Activated naive CD4-positive, alpha-beta T cell treated with anti-CD3 and anti-CD28 coated beads, Interleukin-2, amount 50 U/mL, for 24 hours (primary cell): ENCODE measurements at regions not wholly inside any gene's neighbourhood (a gene's known extent, or its start where the extent isn't known, plus 50 kb on each side); places are given as distances from the start of the nearest gene placed in this dataset.

ENCODE experiments used
- H3K27ac Mint-ChIP-seq: one replicate; pipeline ENCODE4 v1.8.0; 2021; ENCODE audit warnings: mild to moderate bottlenecking, mixed read lengths
- H3K27me3 Mint-ChIP-seq: one replicate; pipeline ENCODE4 v1.8.0; 2021; ENCODE audit warnings: mixed read lengths
- H3K36me3 Mint-ChIP-seq: one replicate; pipeline ENCODE4 v1.8.0; 2021; ENCODE audit warnings: mixed read lengths
- H3K4me1 Mint-ChIP-seq: one replicate; pipeline ENCODE4 v1.8.0; 2021; ENCODE audit warnings: mixed read lengths
- H3K4me3 Mint-ChIP-seq: one replicate; pipeline ENCODE4 v1.8.0; 2021; ENCODE audit warnings: mild to moderate bottlenecking, mixed read lengths
- H3K9me3 Mint-ChIP-seq: one replicate; pipeline ENCODE4 v1.8.0; 2021; ENCODE audit warnings: mixed read lengths

DNA sequence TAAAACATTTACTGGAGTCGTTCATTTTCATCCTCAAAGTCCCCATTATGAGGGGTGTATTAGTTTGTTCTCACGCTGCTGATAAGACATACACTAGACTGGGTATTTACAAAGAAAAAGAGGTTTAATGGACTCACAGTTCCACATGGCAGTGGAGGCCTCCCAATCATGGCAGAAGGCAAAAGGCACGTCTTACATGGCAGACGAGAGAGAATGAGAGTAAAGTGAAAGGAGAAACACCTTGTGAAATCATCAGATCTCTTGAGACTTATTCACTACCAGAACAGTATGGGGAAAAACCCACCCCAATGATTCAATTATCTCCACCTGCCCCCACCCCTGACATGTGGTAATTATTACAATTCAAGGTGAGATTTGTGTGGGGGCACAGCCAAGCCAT, 830.4 kb upstream of the RGS18 start:
- no peak overlapping the region for H3K27ac Mint-ChIP-seq
- no peaks in the 10 kb centered on the region for H3K36me3 Mint-ChIP-seq
- H3K27me3 Mint-ChIP-seq: no peaks in the 10 kb centered on the region
- H3K4me1 Mint-ChIP-seq: no peaks in the 10 kb centered on the region
- no peak overlapping the region for H3K4me3 Mint-ChIP-seq
- peaks cover 10% of the 10 kb centered on the region for H3K9me3 Mint-ChIP-seq

DNA sequence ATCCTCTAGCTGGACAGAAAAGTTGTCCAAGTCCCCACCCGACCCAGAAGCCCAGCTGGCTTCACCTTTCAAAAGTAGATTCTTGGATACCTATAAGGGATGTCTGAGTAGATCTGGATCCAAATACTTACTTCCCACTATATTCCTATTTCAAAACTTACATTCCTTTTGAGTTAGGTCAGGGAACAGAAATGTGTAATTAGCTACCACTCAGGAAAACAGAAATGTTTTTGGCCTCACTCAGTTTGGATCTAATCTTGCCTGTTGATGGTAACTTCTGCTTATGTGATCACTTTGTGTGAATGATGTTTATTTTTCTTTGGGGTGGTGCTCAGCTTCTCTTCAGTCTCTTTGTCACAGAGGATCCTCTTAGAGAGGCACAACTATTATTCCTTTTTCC, 814.4 kb upstream of the RGS18 start:
- Mint-ChIP-seq H3K4me1 (no peaks in the 10 kb centered on the region), H3K36me3 (no peaks in the 10 kb centered on the region), H3K9me3 (peaks cover 8% of the 10 kb centered on the region), H3K4me3 (no peak overlapping the region), H3K27me3 (no peaks in the 10 kb centered on the region), H3K27ac (no peak overlapping the region)

DNA sequence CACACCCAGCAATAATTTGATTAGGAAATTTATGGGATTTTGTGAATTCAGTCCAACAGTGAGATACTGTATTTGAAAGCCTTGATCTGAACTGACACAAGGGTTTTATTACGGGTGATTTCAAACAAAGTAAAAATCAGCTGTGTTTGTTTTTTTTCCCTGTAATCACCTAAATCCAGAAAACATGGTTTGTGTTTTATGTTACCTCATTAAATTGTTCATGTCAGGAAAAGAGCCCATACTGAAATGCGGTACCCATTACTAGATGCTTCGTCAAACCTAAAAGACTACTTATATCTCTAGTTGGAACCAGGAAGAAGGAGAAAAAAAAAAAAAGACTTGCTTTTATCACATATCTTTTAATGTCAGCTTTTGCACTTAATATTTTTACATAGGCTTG, 811.9 kb upstream of the RGS18 start:
- Mint-ChIP-seq H3K4me1 (no peaks in the 10 kb centered on the region), H3K27ac (no peak overlapping the region), H3K36me3 (no peaks in the 10 kb centered on the region), H3K4me3 (no peak overlapping the region), H3K9me3 (peaks cover 8% of the 10 kb centered on the region), H3K27me3 (no peaks in the 10 kb centered on the region)

GRCh38 chr1:191348328-191348727, 809.9 kb upstream of the RGS18 start:
- Mint-ChIP-seq H3K4me1 (no peaks in the 10 kb centered on the region), H3K27ac (no peak overlapping the region), H3K27me3 (no peaks in the 10 kb centered on the region), H3K36me3 (no peaks in the 10 kb centered on the region), H3K9me3 (peaks cover 8% of the 10 kb centered on the region), H3K4me3 (no peak overlapping the region)

DNA sequence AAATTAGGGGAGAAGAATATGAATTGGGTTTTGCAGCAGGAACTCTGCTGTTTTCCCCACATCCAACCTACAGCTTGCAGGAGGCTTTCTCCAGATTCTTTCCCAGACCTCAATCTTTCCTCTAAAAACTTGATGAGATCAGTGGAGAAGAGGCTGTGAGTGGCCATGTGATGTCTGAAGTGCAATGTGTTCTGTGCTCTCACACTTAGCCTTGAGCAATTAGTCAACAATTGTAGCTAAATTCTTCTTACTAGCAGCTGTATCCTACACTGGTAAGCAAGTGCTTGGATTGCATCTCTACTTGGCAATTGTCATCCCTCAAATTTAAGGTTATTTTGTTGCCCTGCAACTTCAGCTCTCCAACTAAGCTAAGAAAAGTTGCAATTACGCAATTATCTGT, 807.3 kb upstream of the RGS18 start:
- Mint-ChIP-seq H3K9me3 (peaks cover 16% of the 10 kb centered on the region), H3K4me1 (no peaks in the 10 kb centered on the region), H3K27ac (no peak overlapping the region), H3K4me3 (no peak overlapping the region), H3K36me3 (no peaks in the 10 kb centered on the region), H3K27me3 (no peaks in the 10 kb centered on the region)

GRCh38 chr1:191358724-191359123, 799.5 kb upstream of the RGS18 start:
- Mint-ChIP-seq H3K4me3 (no peak overlapping the region), H3K27me3 (no peaks in the 10 kb centered on the region), H3K9me3 (peaks cover 14% of the 10 kb centered on the region), H3K27ac (no peak overlapping the region), H3K4me1 (no peaks in the 10 kb centered on the region), H3K36me3 (no peaks in the 10 kb centered on the region)

DNA sequence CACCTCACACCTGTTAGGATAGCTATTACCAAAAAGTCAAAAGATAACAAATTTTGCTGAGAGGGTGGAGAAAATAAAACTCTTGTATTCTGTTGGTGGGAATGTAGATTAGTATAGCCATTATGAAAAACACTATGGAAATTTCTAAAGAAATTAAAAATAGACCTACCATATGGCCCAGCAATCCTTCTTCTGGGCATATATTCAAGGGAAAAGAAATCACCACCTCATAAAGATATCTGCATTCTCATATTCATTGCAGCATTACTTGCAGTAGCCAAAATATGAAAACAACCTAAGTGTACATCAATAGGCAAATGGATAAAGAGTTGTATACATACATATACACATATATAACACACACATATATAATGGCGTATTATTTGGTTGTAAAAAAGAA, 791.6 kb upstream of the RGS18 start:
- H3K9me3 Mint-ChIP-seq: peaks cover 20% of the 10 kb centered on the region
- H3K4me3 Mint-ChIP-seq: no peak overlapping the region
- H3K36me3 Mint-ChIP-seq: no peaks in the 10 kb centered on the region
- H3K4me1 Mint-ChIP-seq: no peaks in the 10 kb centered on the region
- no peak overlapping the region for H3K27ac Mint-ChIP-seq
- no peaks in the 10 kb centered on the region for H3K27me3 Mint-ChIP-seq

DNA sequence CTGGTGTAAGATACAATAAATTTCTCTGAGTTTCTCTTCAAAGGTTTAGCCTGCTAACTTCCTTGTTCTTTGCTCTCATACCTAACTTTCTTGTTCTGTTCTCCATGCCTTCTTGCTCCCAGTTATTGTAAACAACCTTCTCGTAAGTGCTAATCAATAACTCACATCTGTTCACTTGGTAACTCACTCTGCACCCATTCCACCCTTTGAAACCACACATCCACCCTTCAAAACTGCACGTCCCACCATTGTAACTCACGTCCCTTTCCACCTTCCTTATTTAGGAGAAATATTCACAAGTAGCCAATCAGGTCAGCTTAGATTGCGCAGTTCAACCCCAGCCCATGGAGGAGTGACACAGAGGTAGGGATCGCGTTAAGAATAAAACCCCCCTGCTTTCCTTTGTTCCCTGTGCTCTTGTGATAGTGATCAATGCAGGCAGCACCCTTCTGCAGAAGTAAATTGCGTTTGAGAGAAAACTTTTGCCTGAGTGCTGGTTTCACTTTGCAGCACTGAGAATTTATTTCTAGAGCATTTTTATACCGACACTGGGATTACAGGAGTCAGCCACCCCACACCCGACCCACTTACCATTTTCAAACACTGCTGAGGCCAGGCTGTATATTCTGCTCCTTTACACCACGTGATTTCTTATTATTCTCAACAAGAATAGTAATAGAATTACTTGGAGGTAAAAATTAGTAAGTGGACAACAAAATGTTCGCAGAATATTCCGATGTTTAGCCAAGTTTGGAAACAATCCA, 789.2 kb upstream of the RGS18 start:
- no peak overlapping the region for H3K27ac Mint-ChIP-seq
- H3K27me3 Mint-ChIP-seq: no peaks in the 10 kb centered on the region
- no peaks in the 10 kb centered on the region for H3K36me3 Mint-ChIP-seq
- H3K9me3 Mint-ChIP-seq: peaks cover 20% of the 10 kb centered on the region
- no peaks in the 10 kb centered on the region for H3K4me1 Mint-ChIP-seq
- no peak overlapping the region for H3K4me3 Mint-ChIP-seq

GRCh38 chr1:191371626-191372025, 786.6 kb upstream of the RGS18 start:
- Mint-ChIP-seq H3K36me3 (no peaks in the 10 kb centered on the region), H3K27me3 (no peaks in the 10 kb centered on the region), H3K4me3 (no peak overlapping the region), H3K4me1 (no peaks in the 10 kb centered on the region), H3K27ac (no peak overlapping the region), H3K9me3 (peaks cover 25% of the 10 kb centered on the region)

DNA sequence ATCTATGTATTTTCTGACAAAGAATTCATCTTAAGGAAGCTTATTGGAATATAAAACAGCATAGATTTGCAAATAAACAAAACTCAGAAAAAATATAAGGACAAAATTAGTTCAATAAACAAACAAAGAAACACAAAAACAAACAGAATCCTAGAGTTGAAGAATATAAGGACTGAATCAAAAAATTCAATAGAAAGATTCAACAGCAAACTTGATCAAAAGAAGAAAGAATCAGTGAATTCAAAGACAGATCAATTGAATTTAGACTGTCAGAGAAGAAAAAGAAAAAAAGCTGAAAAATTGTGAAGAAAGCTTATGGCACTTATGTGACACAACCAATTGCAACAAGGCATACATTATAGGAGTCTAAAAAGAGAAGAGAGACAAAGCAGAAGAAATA, 770.0 kb upstream of the RGS18 start:
- Mint-ChIP-seq H3K4me3 (no peak overlapping the region), H3K27me3 (no peaks in the 10 kb centered on the region), H3K36me3 (no peaks in the 10 kb centered on the region), H3K9me3 (peaks cover 18% of the 10 kb centered on the region), H3K4me1 (no peaks in the 10 kb centered on the region), H3K27ac (no peak overlapping the region)

DNA sequence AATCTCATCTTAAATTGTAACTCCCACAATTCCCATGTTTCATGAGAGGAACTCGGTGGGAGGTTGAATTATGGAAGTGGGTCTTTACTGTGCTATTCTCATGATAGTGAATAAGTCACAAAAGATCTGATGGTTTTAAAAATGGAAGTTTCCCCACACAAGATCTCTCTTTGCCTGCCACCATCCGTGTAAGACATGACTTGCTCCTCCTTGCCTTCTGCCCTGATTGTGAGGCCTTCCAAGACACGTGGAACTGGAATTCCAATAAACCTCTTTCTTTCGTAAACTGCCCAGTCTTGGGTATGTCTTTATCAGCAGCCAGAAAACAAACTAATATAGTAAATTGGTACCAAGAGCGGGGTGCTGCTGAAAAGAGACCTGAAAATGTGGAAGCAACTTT, 761.6 kb upstream of the RGS18 start:
- Mint-ChIP-seq H3K4me3 (no peak overlapping the region), H3K36me3 (no peaks in the 10 kb centered on the region), H3K27me3 (no peaks in the 10 kb centered on the region), H3K4me1 (no peaks in the 10 kb centered on the region), H3K27ac (no peak overlapping the region), H3K9me3 (peaks cover 9% of the 10 kb centered on the region)

- Mint-ChIP-seq H3K4me3 (no peak overlapping the region), H3K36me3 (no peaks in the 10 kb centered on the region), H3K27ac (no peak overlapping the region), H3K9me3 (peaks cover 12% of the 10 kb centered on the region), H3K27me3 (no peaks in the 10 kb centered on the region), H3K4me1 (no peaks in the 10 kb centered on the region)
These were observed 759.7 kb upstream of the RGS18 start for GRCh38 chr1:191398551-191398950.

GRCh38 chr1:191405417-191405816, 752.8 kb upstream of the RGS18 start:
- Mint-ChIP-seq H3K27me3 (no peaks in the 10 kb centered on the region), H3K9me3 (peaks cover 4% of the 10 kb centered on the region), H3K36me3 (no peaks in the 10 kb centered on the region), H3K4me3 (no peak overlapping the region), H3K27ac (no peak overlapping the region), H3K4me1 (no peaks in the 10 kb centered on the region)

DNA sequence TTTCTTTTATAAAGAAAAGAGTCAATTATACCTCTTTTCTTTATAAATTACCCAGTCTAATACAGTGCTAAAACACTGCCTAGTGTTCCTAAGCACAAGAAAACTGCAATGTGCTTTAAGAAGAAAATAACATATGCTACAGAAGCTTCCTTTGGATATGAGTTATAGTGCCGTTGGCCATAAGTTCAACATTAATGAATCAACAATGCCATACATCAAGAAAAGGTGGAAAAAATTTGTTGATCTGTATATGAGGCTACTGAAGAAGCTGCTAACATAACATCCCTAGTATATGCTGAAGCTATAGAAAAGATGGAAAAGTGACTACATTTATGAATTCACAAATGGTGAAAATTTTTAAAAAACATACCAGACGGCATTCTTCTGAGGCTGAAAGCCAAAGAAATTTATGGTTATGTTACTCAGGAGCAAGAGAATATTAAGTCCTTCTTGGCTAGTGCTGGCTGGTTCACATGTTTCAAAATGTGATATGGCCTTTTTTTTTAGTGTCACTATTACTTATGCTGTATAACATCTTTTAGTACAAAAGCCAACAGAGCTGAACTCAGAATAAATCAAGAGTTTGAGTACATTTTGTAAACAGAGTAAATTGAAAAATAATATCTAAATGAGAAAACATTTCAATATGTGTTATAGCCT, 743.2 kb upstream of the RGS18 start:
- Mint-ChIP-seq H3K9me3 (peaks cover 4% of the 10 kb centered on the region), H3K36me3 (no peaks in the 10 kb centered on the region), H3K27me3 (no peaks in the 10 kb centered on the region), H3K4me3 (no peak overlapping the region), H3K27ac (no peak overlapping the region), H3K4me1 (no peaks in the 10 kb centered on the region)

- Mint-ChIP-seq H3K4me1 (no peaks in the 10 kb centered on the region), H3K9me3 (peaks cover 5% of the 10 kb centered on the region), H3K4me3 (no peak overlapping the region), H3K27me3 (no peaks in the 10 kb centered on the region), H3K36me3 (no peaks in the 10 kb centered on the region), H3K27ac (no peak overlapping the region)
These were observed 738.4 kb upstream of the RGS18 start for GRCh38 chr1:191419842-191420241.

DNA sequence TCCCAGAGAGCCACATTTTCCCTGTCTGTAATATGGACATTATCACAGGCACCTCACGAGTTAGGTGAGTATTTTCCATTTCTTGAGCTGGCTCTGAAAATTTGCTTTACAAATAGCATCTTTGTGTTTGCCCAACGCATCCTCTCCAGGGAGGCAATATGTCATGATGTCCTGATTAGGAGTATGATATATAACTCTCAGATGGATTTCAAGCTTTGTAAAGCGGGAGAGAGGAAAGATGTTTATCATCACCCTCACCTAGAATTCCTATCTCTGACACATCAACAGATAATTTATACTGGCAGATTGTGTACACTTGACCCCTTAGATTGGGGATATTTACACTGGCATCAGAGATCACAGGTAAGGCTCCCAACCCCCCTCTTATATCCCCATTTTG, 730.7 kb upstream of the RGS18 start:
- no peaks in the 10 kb centered on the region for H3K36me3 Mint-ChIP-seq
- no peak overlapping the region for H3K4me3 Mint-ChIP-seq
- no peak overlapping the region for H3K27ac Mint-ChIP-seq
- no peaks in the 10 kb centered on the region for H3K9me3 Mint-ChIP-seq
- no peaks in the 10 kb centered on the region for H3K4me1 Mint-ChIP-seq
- H3K27me3 Mint-ChIP-seq: no peaks in the 10 kb centered on the region

DNA sequence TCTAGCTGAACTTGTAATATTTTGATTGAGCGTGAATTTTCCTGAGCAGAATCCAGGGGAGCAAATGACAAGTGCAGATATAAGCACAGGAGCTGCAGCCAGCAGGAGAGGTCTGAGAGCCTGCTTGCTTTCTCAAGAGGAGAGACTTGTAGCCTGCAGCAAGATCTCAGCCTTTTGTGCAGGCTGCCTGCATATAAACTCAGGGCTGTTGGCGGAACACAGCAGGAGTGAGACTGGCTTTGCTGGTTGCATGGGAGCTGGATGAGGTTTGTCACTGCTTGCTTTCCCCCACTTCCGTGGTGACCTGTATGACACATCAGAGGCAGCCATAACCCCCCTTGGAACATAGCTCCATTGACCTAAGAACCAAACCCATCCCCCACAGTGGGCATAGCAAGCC, 725.4 kb upstream of the RGS18 start:
- Mint-ChIP-seq H3K27ac (no peak overlapping the region), H3K9me3 (peaks cover 9% of the 10 kb centered on the region), H3K4me3 (no peak overlapping the region), H3K36me3 (no peaks in the 10 kb centered on the region), H3K4me1 (no peaks in the 10 kb centered on the region), H3K27me3 (no peaks in the 10 kb centered on the region)
